Parathyroid adenoma (tissue), 2 donors: ENCODE measurements at regions not wholly inside any gene's neighbourhood (a gene's known extent, or its start where the extent isn't known, plus 50 kb on each side); places are given as distances from the start of the nearest gene placed in this dataset.

Experiments
- H2AFZ ChIP-seq: fragments of 300-600 bp; sonication (generic); one replicate; pipeline ENCODE4 v1.7.0; 2017; ENCODE audit warnings: antibody characterized with exemption, mild to moderate bottlenecking
- H3K27ac ChIP-seq: fragments of 300-600 bp; sonication (generic); one replicate; pipeline ENCODE4 v1.7.0; 2017
- H3K27me3 ChIP-seq: fragments of 300-600 bp; sonication (generic); one replicate; pipeline ENCODE4 v1.7.0; 2017; ENCODE audit warnings: low read length; ENCODE audit not compliant: control insufficient read depth, insufficient read depth
- H3K36me3 ChIP-seq: fragments of 300-600 bp; sonication (generic); one replicate; pipeline ENCODE4 v1.7.0; 2017; ENCODE audit warnings: low read length; ENCODE audit not compliant: control insufficient read depth, insufficient read depth
- H3K4me1 ChIP-seq: fragments of 300-600 bp; sonication (generic); one replicate; pipeline ENCODE4 v1.7.0; 2017; ENCODE audit warnings: control low read depth
- H3K4me2 ChIP-seq: fragments of 300-600 bp; sonication (generic); one replicate; pipeline ENCODE4 v1.7.0; 2017; ENCODE audit warnings: low read length
- H3K4me3 ChIP-seq: fragments of 300-600 bp; sonication (generic); one replicate; pipeline ENCODE4 v1.7.0; 2017; ENCODE audit warnings: low read depth, low read length
- H3K79me2 ChIP-seq: fragments of 300-600 bp; sonication (generic); one replicate; pipeline ENCODE4 v1.7.0; 2017; ENCODE audit warnings: control low read depth
- H3K9ac ChIP-seq: fragments of 300-600 bp; sonication (generic); one replicate; pipeline ENCODE4 v1.7.0; 2017; ENCODE audit warnings: mild to moderate bottlenecking
- H3K9me3 ChIP-seq: fragments of 300-600 bp; sonication (generic); one replicate; pipeline ENCODE4 v1.7.0; 2017; ENCODE audit warnings: low read length; ENCODE audit not compliant: control insufficient read depth
- TF ChIP-seq, protein P1 (sequence below): fragments of 300-600 bp; sonication (generic); IDR thresholded peaks from one replicate; pipeline ENCODE4 v1.7.0; 2017; ENCODE audit warnings: antibody characterized with exemption, mild to moderate bottlenecking
- donor health status: primary hyperparathyroidism.

- H3K9me3 ChIP-seq, result no peaks in the 10 kb centered on the region
- no peak overlapping the region for H3K27ac ChIP-seq
- no peaks in the 10 kb centered on the region for H3K4me1 ChIP-seq
- H3K36me3 ChIP-seq, result no peaks in the 10 kb centered on the region
- H3K79me2 ChIP-seq, result no peaks in the 10 kb centered on the region
- no peak overlapping the region for H3K4me2 ChIP-seq
- H3K4me3 ChIP-seq, result no peak overlapping the region
- H3K9ac ChIP-seq, result no peak overlapping the region
- no peaks in the 10 kb centered on the region for H3K27me3 ChIP-seq
- no peak overlapping the region for H2AFZ ChIP-seq
- TF ChIP-seq, protein P1, sequence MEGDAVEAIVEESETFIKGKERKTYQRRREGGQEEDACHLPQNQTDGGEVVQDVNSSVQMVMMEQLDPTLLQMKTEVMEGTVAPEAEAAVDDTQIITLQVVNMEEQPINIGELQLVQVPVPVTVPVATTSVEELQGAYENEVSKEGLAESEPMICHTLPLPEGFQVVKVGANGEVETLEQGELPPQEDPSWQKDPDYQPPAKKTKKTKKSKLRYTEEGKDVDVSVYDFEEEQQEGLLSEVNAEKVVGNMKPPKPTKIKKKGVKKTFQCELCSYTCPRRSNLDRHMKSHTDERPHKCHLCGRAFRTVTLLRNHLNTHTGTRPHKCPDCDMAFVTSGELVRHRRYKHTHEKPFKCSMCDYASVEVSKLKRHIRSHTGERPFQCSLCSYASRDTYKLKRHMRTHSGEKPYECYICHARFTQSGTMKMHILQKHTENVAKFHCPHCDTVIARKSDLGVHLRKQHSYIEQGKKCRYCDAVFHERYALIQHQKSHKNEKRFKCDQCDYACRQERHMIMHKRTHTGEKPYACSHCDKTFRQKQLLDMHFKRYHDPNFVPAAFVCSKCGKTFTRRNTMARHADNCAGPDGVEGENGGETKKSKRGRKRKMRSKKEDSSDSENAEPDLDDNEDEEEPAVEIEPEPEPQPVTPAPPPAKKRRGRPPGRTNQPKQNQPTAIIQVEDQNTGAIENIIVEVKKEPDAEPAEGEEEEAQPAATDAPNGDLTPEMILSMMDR, result no peak
Measured at GRCh38 chr4:157751631-157752030, 421.2 kb downstream of the GASK1B start.

DNA sequence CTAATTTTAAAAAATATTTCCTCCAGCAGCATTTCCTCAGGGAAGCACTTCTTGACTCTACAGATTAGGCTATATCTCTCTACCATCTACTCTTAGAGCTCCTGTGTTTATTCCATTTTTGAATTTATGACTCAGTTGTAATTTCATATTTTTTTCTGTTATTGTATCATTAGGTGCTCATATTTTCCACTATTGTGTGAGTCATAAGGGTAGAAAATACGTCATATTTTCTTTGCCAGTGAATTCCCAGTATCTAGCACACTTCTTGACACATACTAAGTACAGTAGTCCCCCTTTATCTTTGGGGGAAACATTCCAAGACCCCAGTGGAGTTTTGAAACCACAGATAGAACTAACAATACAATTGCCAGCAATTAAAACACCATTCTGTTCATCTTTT is 431.2 kb downstream of the GASK1B start:
- Histone ChIP-seq H3K36me3 (no peaks in the 10 kb centered on the region), H2AFZ (no peak overlapping the region), H3K4me2 (no peak overlapping the region), H3K4me3 (no peak overlapping the region), H3K4me1 (no peaks in the 10 kb centered on the region), H3K9ac (no peak overlapping the region), H3K27ac (no peak overlapping the region), H3K27me3 (no peaks in the 10 kb centered on the region), H3K79me2 (no peaks in the 10 kb centered on the region), H3K9me3 (no peaks in the 10 kb centered on the region)
- TF ChIP-seq, protein P1, result no peak

DNA sequence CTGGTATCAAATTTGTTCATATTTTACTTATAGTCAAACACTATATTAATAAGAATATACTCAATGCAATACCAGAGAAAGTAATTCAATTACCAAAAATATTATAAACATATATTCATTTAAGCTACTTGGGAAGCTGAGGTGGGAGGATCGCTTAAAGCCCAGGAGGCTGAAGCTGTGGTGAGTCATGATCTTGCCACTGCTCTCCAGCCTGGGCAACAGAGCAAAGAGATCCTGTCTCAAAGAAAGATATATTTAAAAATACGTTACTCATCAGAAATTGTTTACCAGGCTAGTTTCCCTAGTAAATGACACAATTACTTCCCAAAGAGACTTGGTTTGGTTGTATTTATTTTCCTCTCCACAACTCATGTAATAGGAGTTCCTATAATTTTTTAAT is 433.6 kb downstream of the GASK1B start:
- no peak overlapping the region for H3K27ac ChIP-seq
- no peaks in the 10 kb centered on the region for H3K27me3 ChIP-seq
- no peaks in the 10 kb centered on the region for H3K36me3 ChIP-seq
- no peak overlapping the region for H3K9ac ChIP-seq
- H3K79me2 ChIP-seq, result no peaks in the 10 kb centered on the region
- H3K4me1 ChIP-seq, result no peaks in the 10 kb centered on the region
- H3K4me3 ChIP-seq, result no peak overlapping the region
- no peaks in the 10 kb centered on the region for H3K9me3 ChIP-seq
- H2AFZ ChIP-seq, result no peak overlapping the region
- TF ChIP-seq, protein P1, result no peak
- H3K4me2 ChIP-seq, result no peak overlapping the region

GRCh38 chr4:157728215-157728614 is 444.6 kb downstream of the GASK1B start:
- Histone ChIP-seq H3K4me2 (no peak overlapping the region), H3K9me3 (no peaks in the 10 kb centered on the region), H3K9ac (no peak overlapping the region), H2AFZ (no peak overlapping the region), H3K27ac (no peak overlapping the region), H3K4me3 (no peak overlapping the region), H3K27me3 (no peaks in the 10 kb centered on the region), H3K79me2 (no peaks in the 10 kb centered on the region), H3K36me3 (no peaks in the 10 kb centered on the region), H3K4me1 (no peaks in the 10 kb centered on the region)
- TF ChIP-seq, protein P1, result no peak

GRCh38 chr4:157727163-157727562 is 445.7 kb downstream of the GASK1B start:
- Histone ChIP-seq H2AFZ (no peak overlapping the region), H3K4me3 (no peak overlapping the region), H3K4me2 (no peak overlapping the region), H3K9me3 (no peaks in the 10 kb centered on the region), H3K27ac (no peak overlapping the region), H3K79me2 (no peaks in the 10 kb centered on the region), H3K27me3 (no peaks in the 10 kb centered on the region), H3K36me3 (no peaks in the 10 kb centered on the region), H3K9ac (no peak overlapping the region), H3K4me1 (no peaks in the 10 kb centered on the region)
- TF ChIP-seq, protein P1, result no peak
